HG03064 (cell line): ENCODE measurements at regions not wholly inside any gene's neighbourhood (a gene's known extent, or its start where the extent isn't known, plus 50 kb on each side); places are given as distances from the start of the nearest gene placed in this dataset.

Experiments used
- ATAC-seq: cut with Tn5 transposase; IDR thresholded peaks from one replicate; pipeline ENCODE4 v1.9.1; 2021; ENCODE audit warnings: low read depth; ENCODE audit not compliant: unreplicated experiment

DNA sequence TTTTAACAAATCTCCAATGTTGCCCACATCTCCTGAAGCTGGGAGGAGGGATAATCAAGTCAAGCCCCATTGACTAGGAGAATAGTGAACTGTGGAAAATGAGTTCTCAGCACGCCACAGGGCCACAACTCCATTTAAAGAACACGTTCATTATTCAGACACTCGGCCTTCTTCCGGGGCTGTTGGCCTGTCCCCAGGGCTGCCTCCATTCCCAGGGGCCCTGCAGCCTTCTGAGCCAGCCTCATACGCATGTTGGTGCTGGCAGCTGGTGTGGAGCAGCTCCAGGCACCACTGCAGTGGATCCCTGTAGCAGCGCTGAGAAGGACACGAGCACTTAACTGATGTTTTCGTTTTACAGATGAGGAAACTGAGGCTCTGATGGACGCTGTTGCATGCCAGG is 87.5 kb upstream of the RCN1 start:
- ATAC-seq, result no peak

- ATAC-seq, result no peak
Measured at GRCh38 chr11:32002311-32002710, 88.6 kb upstream of the RCN1 start.

DNA sequence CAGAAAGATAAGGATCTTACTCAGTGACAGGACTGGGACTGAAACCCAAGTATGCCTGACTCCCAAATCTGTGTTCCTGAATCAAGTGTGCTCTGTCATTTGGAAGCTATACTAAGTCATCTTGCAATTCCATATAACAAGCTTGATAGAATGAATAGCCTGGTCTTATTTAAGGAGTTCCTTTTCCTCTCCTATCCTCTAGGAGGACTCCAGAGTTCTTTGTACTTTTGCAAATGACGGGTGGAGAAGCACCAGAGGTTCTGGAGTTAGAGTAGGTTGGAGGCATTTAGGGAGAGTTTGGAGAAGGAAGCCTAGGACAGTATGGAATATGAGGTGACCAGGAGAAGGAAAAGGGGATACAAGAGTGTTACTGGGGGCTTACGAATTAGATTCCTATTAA is 92.9 kb upstream of the RCN1 start:
- no peak for ATAC-seq

GRCh38 chr11:31996159-31996881 is 94.6 kb upstream of the RCN1 start:
- no peak for ATAC-seq

DNA sequence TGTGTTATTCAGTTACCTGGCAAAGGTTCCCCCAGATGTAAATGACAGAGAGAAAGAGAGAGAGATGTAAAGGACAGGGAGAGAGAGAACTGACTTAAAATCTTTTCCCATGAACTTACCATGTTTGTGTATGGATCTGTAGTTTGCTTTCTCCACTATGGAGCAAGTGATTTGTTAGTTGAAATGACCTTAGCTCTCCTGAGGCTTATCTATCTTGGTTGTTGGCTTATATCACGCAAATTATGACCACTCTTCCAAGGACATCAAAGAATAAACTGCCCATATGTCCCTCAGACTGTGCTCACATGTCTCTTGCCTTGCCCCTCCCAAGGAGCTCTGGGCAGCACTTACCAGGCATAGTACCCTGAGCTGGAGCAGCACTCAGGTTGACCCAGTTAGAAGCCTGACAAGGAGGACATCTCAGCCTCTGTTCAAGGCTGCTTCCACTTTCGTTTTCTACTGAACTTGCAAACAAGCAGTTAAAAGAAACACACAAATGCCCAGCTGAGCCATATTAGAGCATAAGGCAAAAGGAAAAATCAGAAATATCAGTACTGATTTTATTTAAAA is 95.3 kb upstream of the RCN1 start:
- peak; percentile 89 for ATAC-seq

DNA sequence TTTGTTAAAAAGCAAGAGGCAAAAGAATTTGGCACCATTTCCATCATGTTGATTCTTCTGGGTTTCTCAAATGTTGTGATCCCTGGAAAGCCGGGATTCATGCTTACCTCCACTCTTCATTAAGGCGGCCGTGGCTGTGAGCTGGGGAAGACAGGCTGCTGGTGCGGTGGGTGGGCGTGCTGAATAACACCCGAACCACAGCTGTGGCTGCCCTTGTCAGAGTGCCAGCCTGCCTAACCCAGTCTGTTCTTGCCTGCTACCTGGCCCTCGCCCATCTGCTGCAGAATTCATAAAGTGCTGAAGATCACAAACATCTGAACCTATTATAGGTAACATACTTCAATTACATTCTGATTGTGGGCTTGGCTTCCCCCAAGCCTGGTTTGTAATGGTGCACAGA is 95.8 kb upstream of the RCN1 start:
- no peak for ATAC-seq

DNA sequence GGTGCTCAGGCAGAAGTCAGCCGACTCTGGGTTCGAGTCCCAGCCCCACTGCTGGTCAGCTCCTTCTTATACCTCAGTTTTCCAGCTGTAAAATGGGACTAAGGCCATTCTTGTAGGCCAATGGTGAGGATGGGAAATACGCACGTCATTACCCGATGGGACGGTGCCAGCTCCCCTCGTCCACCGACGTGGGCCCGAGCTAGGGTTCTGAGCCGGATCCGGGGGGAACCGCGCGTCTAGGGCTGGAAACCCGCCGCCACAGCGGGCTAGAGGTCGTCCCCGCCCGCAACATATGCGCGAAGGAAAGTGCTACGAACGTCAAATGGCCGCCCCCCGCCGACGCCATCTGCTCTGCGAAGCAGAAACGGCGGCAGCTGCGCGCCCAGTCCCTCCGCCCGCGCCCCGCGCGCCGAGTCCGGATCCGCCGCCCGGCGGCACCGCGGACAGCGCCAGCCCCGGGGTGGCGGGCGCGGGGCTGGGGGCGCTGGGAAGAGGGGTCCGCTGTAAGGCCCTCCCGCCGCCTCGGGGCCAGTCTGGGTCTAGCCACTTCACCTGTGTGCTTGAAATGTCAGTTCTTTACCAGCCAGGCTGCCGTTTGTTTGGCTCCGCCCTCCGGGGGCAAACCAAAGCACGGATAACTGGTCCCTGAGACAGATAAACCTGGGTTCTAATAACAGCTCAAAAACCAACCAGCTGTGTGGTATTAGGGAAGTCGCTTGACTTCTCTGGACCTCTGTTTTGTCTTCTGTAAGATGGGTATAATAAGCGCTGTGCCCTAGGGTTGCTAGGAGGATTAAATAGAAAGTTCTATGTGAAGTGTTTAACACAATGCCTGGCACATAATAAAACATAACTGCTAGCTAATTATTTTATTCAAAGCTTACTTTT is 103.5 kb upstream of the RCN1 start:
- ATAC-seq, result no peak

GRCh38 chr11:31986201-31986889 is 104.5 kb upstream of the RCN1 start:
- no peak for ATAC-seq

- ATAC-seq, result no peak
Measured at GRCh38 chr11:31981457-31981856, 109.4 kb upstream of the RCN1 start.

GRCh38 chr11:31977343-31977742 is 113.5 kb upstream of the RCN1 start:
- no peak for ATAC-seq

GRCh38 chr11:31974366-31975136 is 116.3 kb upstream of the RCN1 start:
- ATAC-seq, result no peak

- no peak for ATAC-seq
Measured at GRCh38 chr11:31973172-31973571, 117.7 kb upstream of the RCN1 start.

GRCh38 chr11:31972623-31973022 is 118.3 kb upstream of the RCN1 start:
- ATAC-seq, result no peak

- ATAC-seq, result no peak
Measured at GRCh38 chr11:31969359-31969702, 121.5 kb upstream of the RCN1 start.

DNA sequence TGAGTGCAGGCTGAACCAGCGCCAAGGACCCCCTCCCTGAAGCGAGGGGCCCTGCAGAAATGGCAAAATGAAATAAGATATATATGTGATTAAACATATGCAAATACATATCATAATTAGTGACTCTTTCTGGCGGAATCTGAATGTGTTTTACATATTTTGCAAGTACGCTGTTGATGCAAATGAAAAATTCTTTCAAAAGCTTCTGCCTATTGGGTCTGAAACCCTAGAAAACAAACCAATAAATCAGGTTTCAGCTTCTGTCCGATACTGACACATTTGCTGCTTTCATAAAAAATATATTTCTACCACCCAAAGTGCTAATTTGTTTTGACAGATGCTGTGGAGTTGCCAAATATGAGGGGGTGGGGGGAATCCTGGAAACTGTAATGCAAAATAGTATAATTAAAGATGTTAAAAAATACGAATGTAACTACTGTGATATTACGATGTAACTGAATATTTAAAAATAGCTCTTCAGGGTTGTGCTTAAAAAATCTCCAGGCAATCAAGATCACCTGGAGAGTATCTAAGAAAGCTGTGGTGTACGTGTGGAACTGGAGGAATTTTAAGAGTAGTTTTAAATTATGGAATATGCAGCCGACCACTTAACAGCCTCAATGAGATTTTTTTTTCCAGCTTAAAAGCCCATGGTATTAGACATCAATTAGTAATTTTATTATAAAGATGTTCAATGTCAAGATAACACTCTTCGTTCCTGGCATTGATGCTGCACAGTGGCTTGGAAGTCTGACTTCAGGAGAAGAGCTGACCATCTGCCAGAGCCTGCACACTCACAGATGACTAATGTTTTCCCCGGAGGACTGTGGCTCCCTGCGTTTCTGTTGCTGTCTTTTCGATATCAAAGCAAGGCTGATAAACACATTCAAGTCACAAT is 122.2 kb upstream of the RCN1 start:
- ATAC-seq, result no peak

DNA sequence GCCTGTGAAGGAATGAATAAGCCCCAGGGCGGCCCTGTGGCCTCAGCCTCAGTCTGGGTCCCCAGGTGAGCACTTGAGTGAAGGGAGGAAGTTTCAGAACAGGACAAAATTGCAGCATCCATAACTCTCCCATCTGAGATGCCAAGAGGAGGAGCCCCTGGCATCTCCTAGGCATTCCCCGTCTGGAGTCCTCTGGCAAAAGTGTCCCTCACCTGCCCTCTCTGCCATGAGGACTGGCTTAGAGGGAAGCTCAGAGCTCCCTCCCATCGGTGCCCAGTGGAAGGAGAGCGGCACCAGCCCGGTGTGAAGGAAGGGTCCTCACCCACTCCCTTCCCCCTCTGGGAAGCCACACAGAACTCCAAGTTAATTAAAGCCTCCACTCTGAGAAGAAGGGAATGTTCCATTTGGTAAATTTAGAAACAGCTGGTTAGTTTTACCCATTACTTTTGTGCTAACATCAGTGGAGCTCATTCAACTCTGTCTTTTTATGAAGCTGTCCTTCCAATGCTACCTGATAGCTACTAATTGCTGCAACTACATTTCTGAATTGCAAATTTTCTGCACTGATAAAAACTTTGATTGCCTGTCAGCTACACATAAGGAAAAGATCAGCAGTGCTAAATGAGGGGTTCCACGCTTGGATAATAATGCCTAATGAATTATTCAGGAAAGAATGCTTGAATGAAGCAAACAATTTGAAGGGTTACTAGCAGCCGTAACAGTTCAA is 123.3 kb upstream of the RCN1 start:
- ATAC-seq, result no peak

- no peak for ATAC-seq
Measured at GRCh38 chr11:31966846-31967245, 124.0 kb upstream of the RCN1 start.

GRCh38 chr11:31964181-31964580 is 126.7 kb upstream of the RCN1 start:
- ATAC-seq, result no peak

- no peak for ATAC-seq
Measured at GRCh38 chr11:31960126-31960525, 130.7 kb upstream of the RCN1 start.
